H4 (cell line): ENCODE measurements at regions not wholly inside any gene's neighbourhood (a gene's known extent, or its start where the extent isn't known, plus 50 kb on each side); places are given as distances from the start of the nearest gene placed in this dataset.
A peak's percentile ranks its signal among the peaks of the same experiment; 100 is the strongest.

Experiments used
- DNase-seq: peaks from one replicate; pipeline ENCODE4 v3.0.0-alpha.2; 2015; ENCODE audit warnings: low spot score

- DNase-seq: no peak
These were observed 86.0 kb upstream of the TP53I11 start for GRCh38 chr11:45036733-45037132.

GRCh38 chr11:45037434-45038005, 86.8 kb upstream of the TP53I11 start:
- no peak for DNase-seq

GRCh38 chr11:45038923-45039322, 88.2 kb upstream of the TP53I11 start:
- no peak for DNase-seq

GRCh38 chr11:45041596-45041995, 90.9 kb upstream of the TP53I11 start:
- DNase-seq: no peak

GRCh38 chr11:45042560-45042959, 91.9 kb upstream of the TP53I11 start:
- peak; percentile 48 for DNase-seq

- DNase-seq: no peak
These were observed 93.2 kb upstream of the TP53I11 start for GRCh38 chr11:45043755-45044475.

GRCh38 chr11:45045683-45046471, 95.2 kb upstream of the TP53I11 start:
- peak; percentile 48 for DNase-seq

- DNase-seq: no peak
These were observed 97.7 kb upstream of the TP53I11 start for GRCh38 chr11:45048313-45048841.

- DNase-seq: no peak
These were observed 97.4 kb upstream of the PRDM11 start for GRCh38 chr11:45048870-45049691.

- DNase-seq: no peak
These were observed 96.3 kb upstream of the PRDM11 start for GRCh38 chr11:45050111-45050510.

GRCh38 chr11:45051621-45052020, 94.8 kb upstream of the PRDM11 start:
- DNase-seq: no peak

GRCh38 chr11:45052361-45052760, 94.1 kb upstream of the PRDM11 start:
- DNase-seq: no peak

GRCh38 chr11:45053736-45054446, 92.5 kb upstream of the PRDM11 start:
- DNase-seq: no peak

GRCh38 chr11:45054956-45055355, 91.5 kb upstream of the PRDM11 start:
- DNase-seq: no peak

GRCh38 chr11:45056529-45056928, 89.9 kb upstream of the PRDM11 start:
- no peak for DNase-seq

GRCh38 chr11:45057938-45058646, 88.3 kb upstream of the PRDM11 start:
- no peak for DNase-seq

GRCh38 chr11:45058647-45058950, 87.8 kb upstream of the PRDM11 start:
- no peak for DNase-seq

GRCh38 chr11:45060707-45061106, 85.7 kb upstream of the PRDM11 start:
- no peak for DNase-seq

GRCh38 chr11:45061641-45062040, 84.8 kb upstream of the PRDM11 start:
- no peak for DNase-seq

GRCh38 chr11:45062115-45062514, 84.3 kb upstream of the PRDM11 start:
- no peak for DNase-seq
